Fibroblast of mammary gland (primary cell): ENCODE measurements at regions not wholly inside any gene's neighbourhood (a gene's known extent, or its start where the extent isn't known, plus 50 kb on each side); places are given as distances from the start of the nearest gene placed in this dataset.

Experiments used
- DNase-seq: peaks from one replicate; pipeline ENCODE4 v3.0.0-alpha.2; 2010; ENCODE audit warnings: low read depth
- H3K4me3 ChIP-seq: 2 replicates; pipeline ENCODE4 v1.5.1; 2011; ENCODE audit warnings: low read depth, mild to moderate bottlenecking, low read length, moderate library complexity; ENCODE audit not compliant: control insufficient read depth
- CTCF ChIP-seq: conservative IDR thresholded peaks from 2 replicates; pipeline ENCODE4 v1.5.1; 2011; ENCODE audit warnings: low read depth, low read length, inconsistent platforms; ENCODE audit not compliant: control insufficient read depth, insufficient read depth

- DNase-seq: no peak
- H3K4me3 ChIP-seq: no peak overlapping the region
- no peak for TF ChIP-seq CTCF
These were observed 51.4 kb upstream of the LGSN start for GRCh38 chr6:63371104-63371715.

- TF ChIP-seq CTCF: no peak
- no peak overlapping the region for H3K4me3 ChIP-seq
- peak; percentile 52 for DNase-seq
These were observed 53.3 kb upstream of the LGSN start for GRCh38 chr6:63372951-63373533.

- H3K4me3 ChIP-seq: no peak overlapping the region
- no peak for DNase-seq
- no peak for TF ChIP-seq CTCF
These were observed 69.5 kb upstream of the LGSN start for GRCh38 chr6:63389191-63389844.

- no peak for TF ChIP-seq CTCF
- H3K4me3 ChIP-seq: no peak overlapping the region
- no peak for DNase-seq
These were observed 71.6 kb upstream of the LGSN start for GRCh38 chr6:63391203-63391970.

GRCh38 chr6:63392092-63392724 lies 72.4 kb upstream of the LGSN start:
- DNase-seq: no peak
- H3K4me3 ChIP-seq: no peak overlapping the region
- TF ChIP-seq CTCF: no peak

- DNase-seq: no peak
- no peak for TF ChIP-seq CTCF
- H3K4me3 ChIP-seq: no peak overlapping the region
These were observed 75.0 kb upstream of the LGSN start for GRCh38 chr6:63394656-63395308.
